ENCODE measurements at regions not wholly inside any gene's neighbourhood (a gene's known extent, or its start where the extent isn't known, plus 50 kb on each side); places are given as distances from the start of the nearest gene placed in this dataset.
"Not testable (repeated sequence)": the region's sequence is repeated elsewhere in the genome, so short reads cannot be mapped to it uniquely, and the experiment has no call there.

GRCh38 chr2:89171174-89171519 is 479.7 kb downstream of the RPIA start:
- DNase-seq = not testable (repeated sequence)

GRCh38 chr2:89177004-89177403 is 485.5 kb downstream of the RPIA start:
- not testable (repeated sequence) for DNase-seq

- not testable (repeated sequence) for DNase-seq
Observed at GRCh38 chr2:89182221-89182620, 490.7 kb downstream of the RPIA start.

- DNase-seq = not testable (repeated sequence)
Observed at GRCh38 chr2:89184746-89185145, 493.3 kb downstream of the RPIA start.

GRCh38 chr2:89195636-89196251 is 504.3 kb downstream of the RPIA start:
- DNase-seq = not testable (repeated sequence)

GRCh38 chr2:89196719-89197118 is 505.2 kb downstream of the RPIA start:
- DNase-seq = not testable (repeated sequence)

GRCh38 chr2:89198026-89198425 is 506.6 kb downstream of the RPIA start:
- DNase-seq = not testable (repeated sequence)

- DNase-seq = not testable (repeated sequence)
Observed at GRCh38 chr2:89199453-89200246, 508.2 kb downstream of the RPIA start.

GRCh38 chr2:89200247-89200527 is 508.7 kb downstream of the RPIA start:
- not testable (repeated sequence) for DNase-seq

GRCh38 chr2:89202518-89202917 is 511.0 kb downstream of the RPIA start:
- not testable (repeated sequence) for DNase-seq

GRCh38 chr2:89205153-89205552 is 513.7 kb downstream of the RPIA start:
- DNase-seq = peak in 1 of 2 experiments; percentile 35

- DNase-seq = peak in 1 of 2 experiments; percentile 35
Observed at GRCh38 chr2:89208144-89208932, 516.9 kb downstream of the RPIA start.

- DNase-seq = peak in 1 of 2 experiments; percentile 3
Observed at GRCh38 chr2:89213151-89213550, 521.7 kb downstream of the RPIA start.

GRCh38 chr2:89213811-89214210 is 522.3 kb downstream of the RPIA start:
- not testable (repeated sequence) for DNase-seq

- DNase-seq = not testable (repeated sequence)
Observed at GRCh38 chr2:89221474-89221873, 530.0 kb downstream of the RPIA start.

- not testable (repeated sequence) for DNase-seq
Observed at GRCh38 chr2:89222063-89222732, 530.7 kb downstream of the RPIA start.

- DNase-seq = not testable (repeated sequence)
Observed at GRCh38 chr2:89224803-89225202, 533.3 kb downstream of the RPIA start.

GRCh38 chr2:89229979-89230378 is 538.5 kb downstream of the RPIA start:
- DNase-seq = not testable (repeated sequence)

- not testable (repeated sequence) for DNase-seq
Observed at GRCh38 chr2:89231241-89231640, 539.8 kb downstream of the RPIA start.

- not testable (repeated sequence) for DNase-seq
Observed at GRCh38 chr2:89233931-89234330, 542.5 kb downstream of the RPIA start.

GRCh38 chr2:89234818-89235466 is 543.5 kb downstream of the RPIA start:
- not testable (repeated sequence) for DNase-seq

- DNase-seq = not testable (repeated sequence)
Observed at GRCh38 chr2:89236832-89237450, 545.5 kb downstream of the RPIA start.
